Fibroblast of skin of back (primary cell): ENCODE measurements at regions not wholly inside any gene's neighbourhood (a gene's known extent, or its start where the extent isn't known, plus 50 kb on each side); places are given as distances from the start of the nearest gene placed in this dataset.

Source experiments
- DNase-seq: peaks from one replicate; pipeline ENCODE4 v3.0.0-alpha.2; 2013

GRCh38 chr12:89762498-89763170 lies 54.0 kb upstream of the ATP2B1 start:
- no peak for DNase-seq

DNA sequence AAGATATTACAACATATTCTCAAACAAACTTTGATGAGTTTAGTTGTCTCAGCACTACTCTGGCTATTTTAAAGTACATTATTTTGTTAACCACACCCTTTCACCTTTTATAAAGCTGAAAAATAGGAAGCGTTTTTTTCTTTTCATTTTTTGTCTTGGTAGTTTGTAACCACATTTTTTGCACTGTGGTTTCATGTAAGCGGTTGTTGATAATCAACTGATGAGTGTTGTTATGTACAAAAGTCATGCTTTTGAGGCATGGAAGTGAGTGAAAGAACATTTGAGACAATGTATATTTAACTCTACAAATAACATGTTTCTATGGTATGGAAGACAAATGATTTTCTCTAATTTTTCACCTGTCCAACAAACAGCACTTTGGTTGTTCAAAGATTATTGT lies 52.1 kb upstream of the ATP2B1 start:
- DNase-seq = no peak
